ENCODE measurements at regions not wholly inside any gene's neighbourhood (a gene's known extent, or its start where the extent isn't known, plus 50 kb on each side); places are given as distances from the start of the nearest gene placed in this dataset.
"Not testable (repeated sequence)": the region's sequence is repeated elsewhere in the genome, so short reads cannot be mapped to it uniquely, and the experiment has no call there.

GRCh38 chrY:17593748-17594147 is 286.3 kb downstream of the CDY2B start:
- H2AFZ ChIP-seq (ENCODE audit: insufficient read depth, low read depth, low read length, poor library complexity, severe bottlenecking); H4K20me1 ChIP-seq (ENCODE audit: insufficient read depth, low read length); DNase-seq; H3K4me1 ChIP-seq (ENCODE audit: control insufficient read depth in 1 of 2, insufficient read depth in 2 of 2, low read length in 2 of 2); H3K36me3 ChIP-seq (replicated peaks in 1 of 2; ENCODE audit: control insufficient read depth in 1 of 2, insufficient read depth in 2 of 2, low read length in 2 of 2); H3K27ac ChIP-seq (ENCODE audit: low read depth in 1 of 2, low read length in 2 of 2); intact Hi-C loops (cut with micrococcal nuclease); H3K27me3 Mint-ChIP-seq (ENCODE audit: low read depth in 3 of 3); H3K4me3 Mint-ChIP-seq; H3K27me3 ChIP-seq (ENCODE audit: control insufficient read depth in 2 of 2, insufficient read depth in 2 of 2, low read length in 2 of 2); H3K4me3 ChIP-seq (replicated peaks in 1 of 3; ENCODE audit: low read depth in 2 of 3, low read length in 3 of 3); H3K4me1 Mint-ChIP-seq; H3K9me3 ChIP-seq (replicated peaks in 1 of 2; ENCODE audit: control insufficient read depth in 1 of 2, insufficient read depth in 1 of 2, low read length in 2 of 2); H3K9ac ChIP-seq (ENCODE audit: insufficient read depth, low read length, poor library complexity, severe bottlenecking); H3K36me3 Mint-ChIP-seq; H3K27ac Mint-ChIP-seq; H3K79me2 ChIP-seq (ENCODE audit: insufficient read depth, low read length); H3K4me2 ChIP-seq (replicated peaks; ENCODE audit: extremely low read depth, low read length, poor library complexity, severe bottlenecking); H3K9me3 Mint-ChIP-seq: not testable (repeated sequence)
- WGBS (ENCODE audit: insufficient coverage), result no CpG with 5 or more reads among the region's 5 CpGs

- H3K9me3 Mint-ChIP-seq; H3K4me1 ChIP-seq (ENCODE audit: control insufficient read depth in 1 of 2, insufficient read depth in 2 of 2, low read length in 2 of 2); H3K27me3 ChIP-seq (ENCODE audit: control insufficient read depth in 2 of 2, insufficient read depth in 2 of 2, low read length in 2 of 2); H3K4me3 ChIP-seq (replicated peaks in 1 of 3; ENCODE audit: low read depth in 2 of 3, low read length in 3 of 3); H3K9ac ChIP-seq (ENCODE audit: insufficient read depth, low read length, poor library complexity, severe bottlenecking); H2AFZ ChIP-seq (ENCODE audit: insufficient read depth, low read depth, low read length, poor library complexity, severe bottlenecking); DNase-seq; H3K4me1 Mint-ChIP-seq; H3K4me3 Mint-ChIP-seq; H3K36me3 Mint-ChIP-seq; intact Hi-C loops (cut with micrococcal nuclease); H3K9me3 ChIP-seq (replicated peaks in 1 of 2; ENCODE audit: control insufficient read depth in 1 of 2, insufficient read depth in 1 of 2, low read length in 2 of 2); H4K20me1 ChIP-seq (ENCODE audit: insufficient read depth, low read length); H3K27me3 Mint-ChIP-seq (ENCODE audit: low read depth in 3 of 3); H3K27ac Mint-ChIP-seq; H3K36me3 ChIP-seq (replicated peaks in 1 of 2; ENCODE audit: control insufficient read depth in 1 of 2, insufficient read depth in 2 of 2, low read length in 2 of 2); H3K4me2 ChIP-seq (replicated peaks; ENCODE audit: extremely low read depth, low read length, poor library complexity, severe bottlenecking); H3K27ac ChIP-seq (ENCODE audit: low read depth in 1 of 2, low read length in 2 of 2); H3K79me2 ChIP-seq (ENCODE audit: insufficient read depth, low read length): not testable (repeated sequence)
- no CpG with 5 or more reads among the region's 23 CpGs for WGBS (ENCODE audit: insufficient coverage)
Measured at GRCh38 chrY:17579956-17580519, 300.0 kb downstream of the CDY2B start.

- H3K27ac ChIP-seq (ENCODE audit: low read depth in 1 of 2, low read length in 2 of 2); H3K4me2 ChIP-seq (replicated peaks; ENCODE audit: extremely low read depth, low read length, poor library complexity, severe bottlenecking); H3K79me2 ChIP-seq (ENCODE audit: insufficient read depth, low read length); H4K20me1 ChIP-seq (ENCODE audit: insufficient read depth, low read length); H2AFZ ChIP-seq (ENCODE audit: insufficient read depth, low read depth, low read length, poor library complexity, severe bottlenecking); H3K36me3 ChIP-seq (replicated peaks in 1 of 2; ENCODE audit: control insufficient read depth in 1 of 2, insufficient read depth in 2 of 2, low read length in 2 of 2); H3K9me3 Mint-ChIP-seq; intact Hi-C loops (cut with micrococcal nuclease); H3K36me3 Mint-ChIP-seq; H3K4me1 Mint-ChIP-seq; H3K9me3 ChIP-seq (replicated peaks in 1 of 2; ENCODE audit: control insufficient read depth in 1 of 2, insufficient read depth in 1 of 2, low read length in 2 of 2); H3K9ac ChIP-seq (ENCODE audit: insufficient read depth, low read length, poor library complexity, severe bottlenecking); H3K4me3 ChIP-seq (replicated peaks in 1 of 3; ENCODE audit: low read depth in 2 of 3, low read length in 3 of 3); H3K4me1 ChIP-seq (ENCODE audit: control insufficient read depth in 1 of 2, insufficient read depth in 2 of 2, low read length in 2 of 2); DNase-seq; H3K27me3 Mint-ChIP-seq (ENCODE audit: low read depth in 3 of 3); H3K27me3 ChIP-seq (ENCODE audit: control insufficient read depth in 2 of 2, insufficient read depth in 2 of 2, low read length in 2 of 2); H3K27ac Mint-ChIP-seq: not testable (repeated sequence)
- peak overlapping the region in 1 of 2 donors; percentile 56 for H3K4me3 Mint-ChIP-seq
- WGBS (ENCODE audit: insufficient coverage), result no CpG with 5 or more reads among the region's 43 CpGs
Measured at GRCh38 chrY:17579131-17579955, 300.7 kb downstream of the CDY2B start.

- H2AFZ ChIP-seq (ENCODE audit: insufficient read depth, low read depth, low read length, poor library complexity, severe bottlenecking); H3K9ac ChIP-seq (ENCODE audit: insufficient read depth, low read length, poor library complexity, severe bottlenecking); H3K4me1 ChIP-seq (ENCODE audit: control insufficient read depth in 1 of 2, insufficient read depth in 2 of 2, low read length in 2 of 2); H3K4me2 ChIP-seq (replicated peaks; ENCODE audit: extremely low read depth, low read length, poor library complexity, severe bottlenecking); H3K9me3 Mint-ChIP-seq; H3K27me3 ChIP-seq (ENCODE audit: control insufficient read depth in 2 of 2, insufficient read depth in 2 of 2, low read length in 2 of 2); H3K27ac ChIP-seq (ENCODE audit: low read depth in 1 of 2, low read length in 2 of 2); H3K79me2 ChIP-seq (ENCODE audit: insufficient read depth, low read length); intact Hi-C loops (cut with micrococcal nuclease); H3K36me3 Mint-ChIP-seq; DNase-seq; H3K9me3 ChIP-seq (replicated peaks in 1 of 2; ENCODE audit: control insufficient read depth in 1 of 2, insufficient read depth in 1 of 2, low read length in 2 of 2); H3K27me3 Mint-ChIP-seq (ENCODE audit: low read depth in 3 of 3); H4K20me1 ChIP-seq (ENCODE audit: insufficient read depth, low read length); H3K4me3 Mint-ChIP-seq; H3K4me3 ChIP-seq (replicated peaks in 1 of 3; ENCODE audit: low read depth in 2 of 3, low read length in 3 of 3); H3K4me1 Mint-ChIP-seq; H3K36me3 ChIP-seq (replicated peaks in 1 of 2; ENCODE audit: control insufficient read depth in 1 of 2, insufficient read depth in 2 of 2, low read length in 2 of 2); H3K27ac Mint-ChIP-seq: not testable (repeated sequence)
- no CpG with 5 or more reads among the region's 21 CpGs for WGBS (ENCODE audit: insufficient coverage)
Measured at GRCh38 chrY:17563114-17563513, 316.9 kb downstream of the CDY2B start.
